Hepatocyte (in vitro differentiated cells): ENCODE measurements at regions not wholly inside any gene's neighbourhood (a gene's known extent, or its start where the extent isn't known, plus 50 kb on each side); places are given as distances from the start of the nearest gene placed in this dataset.

Source experiments
- EZH2phosphoT487 ChIP-seq: fragments of 200-600 bp; sonication (generic); IDR thresholded peaks from one replicate; pipeline ENCODE4 v1.6.1; 2018; ENCODE audit warnings: antibody characterized with exemption, mild to moderate bottlenecking, low read depth, moderate library complexity; ENCODE audit not compliant: unreplicated experiment, severe bottlenecking
- TF ChIP-seq, protein P1 (sequence below): fragments of 200-600 bp; sonication (generic); IDR thresholded peaks from 2 replicates; pipeline ENCODE4 v1.5.1; 2016; ENCODE audit warnings: antibody characterized with exemption, mild to moderate bottlenecking; ENCODE audit not compliant: poor library complexity

DNA sequence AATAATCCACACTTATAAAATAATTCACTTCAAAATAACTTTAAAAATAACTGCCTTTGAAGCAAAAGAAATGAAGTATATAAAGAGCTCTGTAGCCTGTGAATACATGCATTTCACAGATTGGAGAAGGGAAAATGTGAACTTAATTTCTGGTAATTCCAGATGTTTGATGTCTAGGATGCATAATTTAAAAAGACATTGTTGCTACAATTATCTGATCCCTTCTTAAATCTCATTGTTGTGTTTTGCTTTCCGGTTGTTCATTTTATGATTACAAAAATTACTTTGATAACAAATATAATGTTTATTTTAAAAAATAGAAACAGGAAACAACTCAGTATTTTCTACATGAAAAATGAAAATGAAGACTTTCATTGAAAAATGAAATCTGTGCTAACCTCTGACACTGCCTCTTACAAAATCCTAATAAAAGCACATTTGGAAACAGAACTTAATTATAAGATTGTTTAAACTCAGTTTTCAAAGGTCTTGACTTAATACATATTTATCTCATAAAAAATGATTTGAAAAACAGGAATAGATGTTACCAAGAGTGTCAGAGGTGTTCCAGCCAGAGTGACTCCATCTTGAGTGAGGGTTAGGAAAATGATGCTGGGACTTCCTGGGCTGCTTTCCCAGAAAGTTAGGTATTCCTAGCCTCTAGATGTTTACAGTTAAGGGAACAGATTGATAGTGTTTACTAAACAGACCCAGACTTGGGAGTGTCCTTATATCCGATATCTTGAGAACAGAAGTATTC is 516.6 kb upstream of the SEMA3D start:
- TF ChIP-seq, protein P1, sequence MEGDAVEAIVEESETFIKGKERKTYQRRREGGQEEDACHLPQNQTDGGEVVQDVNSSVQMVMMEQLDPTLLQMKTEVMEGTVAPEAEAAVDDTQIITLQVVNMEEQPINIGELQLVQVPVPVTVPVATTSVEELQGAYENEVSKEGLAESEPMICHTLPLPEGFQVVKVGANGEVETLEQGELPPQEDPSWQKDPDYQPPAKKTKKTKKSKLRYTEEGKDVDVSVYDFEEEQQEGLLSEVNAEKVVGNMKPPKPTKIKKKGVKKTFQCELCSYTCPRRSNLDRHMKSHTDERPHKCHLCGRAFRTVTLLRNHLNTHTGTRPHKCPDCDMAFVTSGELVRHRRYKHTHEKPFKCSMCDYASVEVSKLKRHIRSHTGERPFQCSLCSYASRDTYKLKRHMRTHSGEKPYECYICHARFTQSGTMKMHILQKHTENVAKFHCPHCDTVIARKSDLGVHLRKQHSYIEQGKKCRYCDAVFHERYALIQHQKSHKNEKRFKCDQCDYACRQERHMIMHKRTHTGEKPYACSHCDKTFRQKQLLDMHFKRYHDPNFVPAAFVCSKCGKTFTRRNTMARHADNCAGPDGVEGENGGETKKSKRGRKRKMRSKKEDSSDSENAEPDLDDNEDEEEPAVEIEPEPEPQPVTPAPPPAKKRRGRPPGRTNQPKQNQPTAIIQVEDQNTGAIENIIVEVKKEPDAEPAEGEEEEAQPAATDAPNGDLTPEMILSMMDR, result no peak
- TF ChIP-seq EZH2phosphoT487, result no peak
